ENCODE measurements at regions not wholly inside any gene's neighbourhood (a gene's known extent, or its start where the extent isn't known, plus 50 kb on each side); places are given as distances from the start of the nearest gene placed in this dataset.

DNA sequence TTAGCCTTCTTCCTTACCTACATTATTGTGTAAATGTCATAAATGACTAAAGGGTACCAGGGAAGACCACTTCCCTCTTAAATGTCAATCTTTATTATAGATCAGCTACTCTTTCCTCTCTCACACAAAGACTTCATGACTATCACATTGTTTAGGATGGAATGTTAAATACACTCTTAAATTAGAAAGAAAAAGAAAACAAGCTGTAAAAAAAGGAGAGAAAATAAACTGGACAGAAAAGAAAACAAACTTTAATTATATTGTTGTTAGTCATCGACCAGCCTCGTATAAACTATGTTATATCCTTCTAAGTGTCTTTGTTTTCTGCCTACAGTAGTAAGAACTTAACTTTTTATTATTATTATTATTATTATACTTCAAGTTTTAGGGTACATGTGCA lies 666.4 kb upstream of the NR3C2 start:
- WGBS (ENCODE audit: extremely low coverage, insufficient coverage, insufficient read length): no CpG with 5 or more reads among the region's 2 CpGs
- H3K4me3 ChIP-seq (ENCODE audit: low read depth, low read length): no peak overlapping the region
- no peak overlapping the region for H4K8ac ChIP-seq (ENCODE audit: low read depth, low read length)
- H3K27me3 ChIP-seq (ENCODE audit: insufficient read depth, low read length): no peaks in the 10 kb centered on the region
- H4K91ac ChIP-seq (ENCODE audit: low read depth, low read length): no peak overlapping the region
- H3K79me1 ChIP-seq (ENCODE audit: low read length): no peaks in the 10 kb centered on the region
- H3K9ac ChIP-seq (ENCODE audit: low read length): no peak overlapping the region
- no peak overlapping the region for H3K4me2 ChIP-seq (ENCODE audit: low read length)
- H2BK120ac ChIP-seq (ENCODE audit: insufficient read depth, low read length, poor library complexity): no peak overlapping the region
- no peak overlapping the region for H3K4ac ChIP-seq (ENCODE audit: low read depth, low read length)
- H3K79me2 ChIP-seq (ENCODE audit: control insufficient read depth, insufficient read depth, low read length, poor library complexity): no peaks in the 10 kb centered on the region
- no peak overlapping the region for H3K18ac ChIP-seq (ENCODE audit: low read length)
- no peak overlapping the region for H2BK12ac ChIP-seq (ENCODE audit: low read length)
- H3K9me3 ChIP-seq (ENCODE audit: insufficient read depth, low read depth, low read length): no peaks in the 10 kb centered on the region
- no peak overlapping the region for H3K23ac ChIP-seq (ENCODE audit: low read length)
- no peak overlapping the region for H2AK5ac ChIP-seq (ENCODE audit: low read length)
- no peak overlapping the region for H3K27ac ChIP-seq (ENCODE audit: low read depth, low read length)
- H2BK5ac ChIP-seq (ENCODE audit: low read depth, low read length, poor library complexity): no peak overlapping the region
- no peaks in the 10 kb centered on the region for H3K36me3 ChIP-seq (ENCODE audit: control insufficient read depth in 1 of 2, insufficient read depth in 2 of 2, low read length in 2 of 2)
- H2AFZ ChIP-seq (ENCODE audit: insufficient read depth, low read length, poor library complexity): no peak overlapping the region
- H4K12ac ChIP-seq (ENCODE audit: low read depth, low read length): no peak overlapping the region
- no peak for DNase-seq
- H3K4me1 ChIP-seq (ENCODE audit: control insufficient read depth in 1 of 2, insufficient read depth in 2 of 2, low read length in 2 of 2): no peaks in the 10 kb centered on the region
- H3K14ac ChIP-seq (ENCODE audit: low read length): no peak overlapping the region

- H3K14ac ChIP-seq (ENCODE audit: low read length): no peak overlapping the region
- no peaks in the 10 kb centered on the region for H3K79me1 ChIP-seq (ENCODE audit: low read length)
- H2AK5ac ChIP-seq (ENCODE audit: low read length): no peak overlapping the region
- no peak overlapping the region for H3K9ac ChIP-seq (ENCODE audit: low read length)
- H4K8ac ChIP-seq (ENCODE audit: low read depth, low read length): no peak overlapping the region
- H2AFZ ChIP-seq (ENCODE audit: insufficient read depth, low read length, poor library complexity): no peak overlapping the region
- H2BK120ac ChIP-seq (ENCODE audit: insufficient read depth, low read length, poor library complexity): no peak overlapping the region
- H3K4me2 ChIP-seq (ENCODE audit: low read length): no peak overlapping the region
- DNase-seq: no peak
- no peak overlapping the region for H2BK5ac ChIP-seq (ENCODE audit: low read depth, low read length, poor library complexity)
- no peaks in the 10 kb centered on the region for H3K36me3 ChIP-seq (ENCODE audit: control insufficient read depth in 1 of 2, insufficient read depth in 2 of 2, low read length in 2 of 2)
- H3K27me3 ChIP-seq (ENCODE audit: insufficient read depth, low read length): no peaks in the 10 kb centered on the region
- no peak overlapping the region for H3K4me3 ChIP-seq (ENCODE audit: low read depth, low read length)
- no peak overlapping the region for H3K18ac ChIP-seq (ENCODE audit: low read length)
- H2BK12ac ChIP-seq (ENCODE audit: low read length): no peak overlapping the region
- H4K12ac ChIP-seq (ENCODE audit: low read depth, low read length): no peak overlapping the region
- H3K9me3 ChIP-seq (ENCODE audit: insufficient read depth, low read depth, low read length): no peaks in the 10 kb centered on the region
- H3K4ac ChIP-seq (ENCODE audit: low read depth, low read length): no peak overlapping the region
- H3K79me2 ChIP-seq (ENCODE audit: control insufficient read depth, insufficient read depth, low read length, poor library complexity): no peaks in the 10 kb centered on the region
- no peaks in the 10 kb centered on the region for H3K4me1 ChIP-seq (ENCODE audit: control insufficient read depth in 1 of 2, insufficient read depth in 2 of 2, low read length in 2 of 2)
- no peak overlapping the region for H3K27ac ChIP-seq (ENCODE audit: low read depth, low read length)
- H4K91ac ChIP-seq (ENCODE audit: low read depth, low read length): no peak overlapping the region
- H3K23ac ChIP-seq (ENCODE audit: low read length): no peak overlapping the region
Measured at GRCh38 chr4:149102765-149103164, 660.6 kb upstream of the NR3C2 start.

GRCh38 chr4:149101649-149102048 lies 659.4 kb upstream of the NR3C2 start:
- Histone ChIP-seq H4K12ac (ENCODE audit: low read depth, low read length) (no peak overlapping the region), H2AFZ (ENCODE audit: insufficient read depth, low read length, poor library complexity) (no peak overlapping the region), H3K9me3 (ENCODE audit: insufficient read depth, low read depth, low read length) (no peaks in the 10 kb centered on the region), H3K14ac (ENCODE audit: low read length) (no peak overlapping the region), H2BK5ac (ENCODE audit: low read depth, low read length, poor library complexity) (no peak overlapping the region), H3K27ac (ENCODE audit: low read depth, low read length) (no peak overlapping the region), H3K23ac (ENCODE audit: low read length) (no peak overlapping the region), H3K79me1 (ENCODE audit: low read length) (no peaks in the 10 kb centered on the region), H2BK120ac (ENCODE audit: insufficient read depth, low read length, poor library complexity) (no peak overlapping the region), H3K4me2 (ENCODE audit: low read length) (no peak overlapping the region), H3K4me1 (ENCODE audit: control insufficient read depth in 1 of 2, insufficient read depth in 2 of 2, low read length in 2 of 2) (no peaks in the 10 kb centered on the region), H3K18ac (ENCODE audit: low read length) (no peak overlapping the region), H3K4ac (ENCODE audit: low read depth, low read length) (no peak overlapping the region), H2BK12ac (ENCODE audit: low read length) (no peak overlapping the region), H3K27me3 (ENCODE audit: insufficient read depth, low read length) (no peaks in the 10 kb centered on the region), H4K91ac (ENCODE audit: low read depth, low read length) (no peak overlapping the region), H2AK5ac (ENCODE audit: low read length) (no peak overlapping the region), H3K79me2 (ENCODE audit: control insufficient read depth, insufficient read depth, low read length, poor library complexity) (no peaks in the 10 kb centered on the region), H3K4me3 (ENCODE audit: low read depth, low read length) (no peak overlapping the region), H3K9ac (ENCODE audit: low read length) (no peak overlapping the region), H3K36me3 (ENCODE audit: control insufficient read depth in 1 of 2, insufficient read depth in 2 of 2, low read length in 2 of 2) (no peaks in the 10 kb centered on the region), H4K8ac (ENCODE audit: low read depth, low read length) (no peak overlapping the region)
- DNase-seq: no peak
- no CpG with 5 or more reads among the region's 2 CpGs for WGBS (ENCODE audit: extremely low coverage, insufficient coverage, insufficient read length)

DNA sequence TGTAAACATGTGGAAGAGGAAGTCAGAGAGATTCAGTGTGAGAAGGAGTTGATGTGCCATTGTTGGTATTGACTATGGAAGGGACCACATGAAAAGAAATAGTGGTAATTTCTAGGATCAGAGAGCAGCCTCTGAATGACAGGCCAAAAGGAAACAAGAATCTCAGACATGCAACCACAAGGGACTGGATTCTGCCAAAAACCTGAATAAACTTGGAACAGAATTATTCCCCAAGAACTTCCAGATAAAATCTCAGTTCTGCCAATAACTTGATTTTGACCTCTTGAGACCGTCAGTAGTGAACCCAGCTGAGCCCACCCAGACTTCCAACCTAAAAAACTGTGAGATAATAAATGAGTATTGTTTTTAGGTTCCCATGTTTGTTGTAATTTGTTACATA lies 653.6 kb upstream of the NR3C2 start:
- Histone ChIP-seq H3K9ac (ENCODE audit: low read length) (no peak overlapping the region), H2BK12ac (ENCODE audit: low read length) (no peak overlapping the region), H3K14ac (ENCODE audit: low read length) (no peak overlapping the region), H3K4me1 (ENCODE audit: control insufficient read depth in 1 of 2, insufficient read depth in 2 of 2, low read length in 2 of 2) (no peaks in the 10 kb centered on the region), H3K4me3 (ENCODE audit: low read depth, low read length) (no peak overlapping the region), H4K12ac (ENCODE audit: low read depth, low read length) (no peak overlapping the region), H3K27me3 (ENCODE audit: insufficient read depth, low read length) (no peaks in the 10 kb centered on the region), H3K23ac (ENCODE audit: low read length) (no peak overlapping the region), H3K79me1 (ENCODE audit: low read length) (no peaks in the 10 kb centered on the region), H3K18ac (ENCODE audit: low read length) (no peak overlapping the region), H3K4me2 (ENCODE audit: low read length) (no peak overlapping the region), H3K9me3 (ENCODE audit: insufficient read depth, low read depth, low read length) (no peaks in the 10 kb centered on the region), H4K8ac (ENCODE audit: low read depth, low read length) (no peak overlapping the region), H2AK5ac (ENCODE audit: low read length) (no peak overlapping the region), H2BK5ac (ENCODE audit: low read depth, low read length, poor library complexity) (no peak overlapping the region), H2AFZ (ENCODE audit: insufficient read depth, low read length, poor library complexity) (no peak overlapping the region), H3K4ac (ENCODE audit: low read depth, low read length) (no peak overlapping the region), H2BK120ac (ENCODE audit: insufficient read depth, low read length, poor library complexity) (no peak overlapping the region), H3K36me3 (ENCODE audit: control insufficient read depth in 1 of 2, insufficient read depth in 2 of 2, low read length in 2 of 2) (no peaks in the 10 kb centered on the region), H4K91ac (ENCODE audit: low read depth, low read length) (no peak overlapping the region), H3K27ac (ENCODE audit: low read depth, low read length) (no peak overlapping the region), H3K79me2 (ENCODE audit: control insufficient read depth, insufficient read depth, low read length, poor library complexity) (no peaks in the 10 kb centered on the region)
- no peak for DNase-seq
- WGBS (ENCODE audit: extremely low coverage, insufficient coverage, insufficient read length): no CpG with 5 or more reads among the region's 1 CpG

GRCh38 chr4:149095001-149095400 lies 652.8 kb upstream of the NR3C2 start:
- Histone ChIP-seq H3K79me2 (ENCODE audit: control insufficient read depth, insufficient read depth, low read length, poor library complexity) (no peaks in the 10 kb centered on the region), H2BK120ac (ENCODE audit: insufficient read depth, low read length, poor library complexity) (no peak overlapping the region), H2BK5ac (ENCODE audit: low read depth, low read length, poor library complexity) (no peak overlapping the region), H3K27me3 (ENCODE audit: insufficient read depth, low read length) (no peaks in the 10 kb centered on the region), H3K18ac (ENCODE audit: low read length) (no peak overlapping the region), H4K8ac (ENCODE audit: low read depth, low read length) (no peak overlapping the region), H3K4me1 (ENCODE audit: control insufficient read depth in 1 of 2, insufficient read depth in 2 of 2, low read length in 2 of 2) (no peaks in the 10 kb centered on the region), H4K91ac (ENCODE audit: low read depth, low read length) (no peak overlapping the region), H3K27ac (ENCODE audit: low read depth, low read length) (no peak overlapping the region), H3K9ac (ENCODE audit: low read length) (no peak overlapping the region), H3K36me3 (ENCODE audit: control insufficient read depth in 1 of 2, insufficient read depth in 2 of 2, low read length in 2 of 2) (no peaks in the 10 kb centered on the region), H3K23ac (ENCODE audit: low read length) (no peak overlapping the region), H3K4me3 (ENCODE audit: low read depth, low read length) (no peak overlapping the region), H2BK12ac (ENCODE audit: low read length) (no peak overlapping the region), H4K12ac (ENCODE audit: low read depth, low read length) (no peak overlapping the region), H3K9me3 (ENCODE audit: insufficient read depth, low read depth, low read length) (no peaks in the 10 kb centered on the region), H3K79me1 (ENCODE audit: low read length) (no peaks in the 10 kb centered on the region), H2AFZ (ENCODE audit: insufficient read depth, low read length, poor library complexity) (no peak overlapping the region), H3K4ac (ENCODE audit: low read depth, low read length) (no peak overlapping the region), H3K4me2 (ENCODE audit: low read length) (no peak overlapping the region), H2AK5ac (ENCODE audit: low read length) (no peak overlapping the region), H3K14ac (ENCODE audit: low read length) (no peak overlapping the region)
- DNase-seq: no peak

Data from trophoblast cell (in vitro differentiated cells and primary cell).